GM21390 (cell line): ENCODE measurements at regions not wholly inside any gene's neighbourhood (a gene's known extent, or its start where the extent isn't known, plus 50 kb on each side); places are given as distances from the start of the nearest gene placed in this dataset.
A peak's percentile ranks its signal among the peaks of the same experiment; 100 is the strongest.

Experiments
- ATAC-seq: cut with Tn5 transposase; IDR thresholded peaks from one replicate; pipeline ENCODE4 v1.9.1; 2021; ENCODE audit not compliant: unreplicated experiment

DNA sequence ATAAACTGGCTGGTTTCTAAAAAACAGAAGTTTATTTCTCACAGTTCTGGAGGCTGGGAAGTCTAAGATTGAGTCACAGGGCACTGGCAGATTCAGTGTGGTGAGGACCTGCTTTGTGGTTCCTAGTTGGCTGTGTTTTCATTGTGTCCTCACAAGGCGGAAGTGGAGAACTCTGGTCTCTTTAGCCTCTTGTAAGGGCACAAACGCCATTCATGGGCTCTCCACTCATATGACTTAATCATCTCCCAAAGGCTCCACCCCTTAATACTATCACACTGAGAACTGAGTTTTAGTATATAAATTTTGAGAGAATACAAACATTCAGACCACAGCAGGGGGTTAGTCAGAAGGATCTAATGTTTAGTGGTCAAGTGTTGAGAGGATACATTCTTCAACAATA lies 208.2 kb downstream of the SEC61B start:
- ATAC-seq = no peak

DNA sequence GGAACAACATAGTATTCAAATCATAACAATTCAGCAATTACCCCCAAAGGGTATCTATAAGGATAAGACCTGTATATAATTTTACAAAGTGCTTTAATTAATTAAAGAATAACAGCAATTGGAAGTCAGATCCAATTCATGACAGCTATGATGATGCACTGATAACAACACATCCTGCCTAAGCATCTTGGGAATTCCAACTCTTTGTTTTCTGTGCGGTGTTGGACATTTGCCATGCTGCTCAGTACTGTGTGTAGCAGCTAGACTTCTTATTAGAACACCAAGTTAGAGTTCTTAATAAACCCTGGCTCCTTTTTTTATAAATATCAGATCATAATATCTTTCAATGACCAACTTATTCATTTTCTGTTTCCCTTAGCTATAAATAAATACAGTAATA lies 209.0 kb downstream of the SEC61B start:
- no peak for ATAC-seq

DNA sequence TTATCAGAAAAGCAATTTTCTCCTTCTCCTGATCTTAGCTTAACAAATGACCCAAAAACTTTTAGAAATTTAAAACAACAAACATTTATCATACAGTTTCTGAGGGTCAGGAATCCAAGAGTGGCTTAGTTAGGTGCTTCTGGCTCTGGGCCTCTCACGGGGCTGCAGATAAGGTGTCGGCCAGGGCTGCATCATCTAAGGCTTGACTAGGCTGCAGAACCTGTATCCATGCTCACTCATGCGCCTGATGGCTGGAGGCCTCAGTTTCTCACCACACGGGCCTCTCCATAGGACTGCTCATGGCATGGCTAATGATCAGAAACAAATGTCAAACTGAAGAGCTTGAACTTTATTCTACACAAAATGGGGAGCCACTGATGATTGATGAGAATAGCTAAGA lies 210.0 kb downstream of the SEC61B start:
- no peak for ATAC-seq

DNA sequence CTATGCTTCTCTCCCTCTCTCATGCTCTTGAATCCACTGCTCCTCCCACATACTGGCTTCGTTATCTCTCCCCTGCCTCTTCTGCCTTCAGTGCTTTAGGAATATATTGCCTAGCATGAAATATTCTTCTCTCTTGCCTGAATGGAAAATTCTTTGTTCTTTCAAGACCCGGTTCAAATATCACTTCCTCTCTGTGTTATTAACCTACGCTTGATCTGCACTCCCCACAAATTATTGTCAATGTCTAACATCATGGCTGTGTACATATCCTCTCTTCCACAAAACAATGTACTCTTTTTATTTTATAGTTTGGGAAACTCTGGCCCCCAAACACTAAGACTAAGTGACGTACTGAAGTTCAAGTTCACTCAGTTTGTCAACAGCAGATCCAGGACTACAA lies 211.0 kb downstream of the SEC61B start:
- ATAC-seq = no peak

DNA sequence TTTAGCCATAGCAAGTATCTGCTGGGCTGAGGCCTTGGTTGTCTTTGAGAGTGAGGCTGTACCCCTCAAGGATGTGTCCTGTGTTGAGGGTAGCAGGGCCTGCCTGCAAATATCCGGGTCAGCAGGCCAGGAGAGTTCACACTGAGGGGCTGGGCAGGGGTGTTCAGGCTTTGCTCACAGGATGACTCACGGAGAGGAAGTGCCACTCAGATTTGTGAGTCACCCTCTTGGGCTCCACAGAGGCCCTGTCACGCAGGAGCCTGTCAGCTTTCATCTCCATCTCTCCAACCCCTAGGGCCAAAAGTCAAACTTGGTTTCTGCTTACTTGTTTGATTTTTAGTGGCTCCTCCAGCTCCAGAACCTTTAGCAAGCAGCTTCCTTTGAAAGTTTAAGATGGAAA lies 211.5 kb downstream of the SEC61B start:
- ATAC-seq = peak; percentile 99

DNA sequence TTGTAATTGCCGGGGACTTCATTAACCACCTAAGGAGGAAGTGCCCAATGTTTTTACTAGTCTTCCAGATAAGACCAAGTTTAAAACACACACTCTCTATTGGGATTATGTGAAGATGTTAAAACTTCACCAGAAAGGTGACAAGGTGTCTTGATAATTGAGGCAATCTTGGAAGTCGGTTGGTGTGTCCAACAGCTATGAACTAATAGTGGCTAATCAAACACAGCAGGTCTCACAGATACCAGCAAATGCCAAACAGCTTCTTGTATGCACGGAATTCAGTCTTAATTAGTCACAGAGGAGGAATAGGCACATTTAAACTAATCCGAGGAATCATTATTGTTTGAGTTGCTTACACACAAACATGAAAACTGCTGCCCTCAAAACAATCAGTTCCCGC lies 214.5 kb downstream of the SEC61B start:
- no peak for ATAC-seq

DNA sequence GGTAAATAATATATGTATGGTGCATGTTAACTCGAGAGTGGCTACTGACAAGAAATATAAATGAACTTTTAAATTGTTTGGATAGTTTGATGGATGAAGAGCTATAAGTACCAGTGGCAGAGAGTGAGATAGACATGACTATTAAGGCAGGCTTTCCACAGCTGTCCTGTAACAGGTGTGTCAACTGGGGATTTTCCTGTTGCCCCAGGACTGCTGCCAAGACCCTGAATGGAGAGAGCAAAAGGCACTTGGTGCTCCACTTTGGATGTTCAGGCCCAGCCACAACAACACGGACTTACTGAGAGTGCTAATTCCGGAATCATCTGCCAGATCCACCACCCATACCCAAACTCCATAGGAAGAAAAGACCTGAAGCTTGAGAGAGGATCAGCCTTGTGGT lies 215.1 kb downstream of the SEC61B start:
- ATAC-seq = no peak

DNA sequence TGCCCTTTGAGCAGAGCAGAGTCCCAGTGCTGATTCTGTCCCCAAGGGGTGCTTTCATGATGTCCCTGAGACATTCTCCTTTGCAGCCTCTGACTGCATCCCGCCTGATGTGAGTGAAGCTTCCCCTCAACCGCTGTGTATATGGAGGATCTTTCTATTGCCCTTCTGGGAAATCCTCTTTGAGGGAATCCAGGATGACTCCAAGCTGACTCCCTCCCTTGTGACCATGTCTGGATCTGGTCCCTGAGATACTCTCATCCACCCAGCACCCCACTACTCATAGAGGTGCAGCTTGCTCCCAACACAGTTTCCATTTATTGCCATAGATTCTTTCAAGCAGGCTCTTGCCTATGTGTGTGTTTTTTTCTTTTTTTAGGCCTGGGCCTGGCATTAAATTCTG lies 216.5 kb downstream of the SEC61B start:
- ATAC-seq = no peak

DNA sequence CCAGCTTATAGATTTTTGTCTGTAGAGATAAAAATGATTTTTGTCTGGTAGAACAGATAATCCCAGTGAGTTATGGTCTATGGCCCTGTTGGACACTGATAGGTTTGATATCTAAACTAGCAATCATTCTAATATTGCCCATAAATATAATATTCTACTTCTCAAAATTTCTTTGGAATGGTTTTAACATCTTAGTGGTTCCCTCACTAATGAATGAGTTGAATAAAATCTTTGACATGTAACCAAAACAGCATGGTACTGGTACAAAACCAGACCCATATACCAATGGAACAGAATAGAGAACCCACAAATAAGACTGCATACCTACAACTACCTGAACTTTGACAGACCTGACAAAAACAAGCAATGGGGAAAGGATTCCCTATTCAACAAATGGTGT lies 219.7 kb downstream of the SEC61B start:
- ATAC-seq = no peak

DNA sequence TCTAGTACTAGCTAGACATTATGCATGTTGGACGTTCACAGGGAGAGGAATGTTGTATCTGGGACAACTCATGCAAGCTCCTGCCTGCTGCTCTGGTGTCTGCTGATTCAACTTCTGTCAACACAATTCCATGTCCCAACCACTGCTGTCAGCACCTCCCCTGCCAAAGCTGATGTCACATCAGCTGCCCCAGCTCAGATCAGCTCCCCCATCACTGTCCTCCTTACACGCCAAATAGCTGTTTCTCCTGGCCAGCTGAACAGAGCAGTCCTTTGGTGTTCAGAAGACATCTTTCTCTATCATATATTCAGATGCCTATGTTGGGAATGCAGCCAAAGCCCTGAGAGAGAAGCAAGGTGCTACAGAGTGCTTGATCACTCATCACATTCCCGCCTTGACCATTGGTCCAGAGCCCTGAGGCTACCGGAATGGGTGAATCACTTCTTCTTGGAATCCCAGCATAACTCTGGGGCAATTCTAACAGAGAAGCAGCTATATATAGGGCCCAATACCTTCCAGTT lies 223.3 kb downstream of the SEC61B start:
- no peak for ATAC-seq

DNA sequence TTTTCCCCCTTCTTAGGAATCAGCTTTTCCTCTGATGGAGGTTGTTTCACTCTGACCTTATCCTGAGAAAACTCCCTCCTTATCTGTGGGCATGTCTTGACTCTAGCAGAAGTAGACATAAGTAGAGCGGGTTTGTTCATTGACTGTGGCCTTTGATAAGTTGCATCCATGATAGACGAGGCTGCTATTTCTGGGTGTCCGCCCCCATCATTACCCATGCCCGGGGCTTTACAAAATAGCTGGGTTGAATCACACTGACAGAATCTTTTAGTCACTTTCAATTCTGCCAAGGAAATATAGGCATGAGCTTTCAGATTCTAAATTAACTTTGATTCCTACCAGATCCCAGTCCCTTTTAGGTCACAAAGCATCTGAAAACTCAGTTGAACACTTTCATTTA lies 223.8 kb downstream of the SEC61B start:
- ATAC-seq = no peak

DNA sequence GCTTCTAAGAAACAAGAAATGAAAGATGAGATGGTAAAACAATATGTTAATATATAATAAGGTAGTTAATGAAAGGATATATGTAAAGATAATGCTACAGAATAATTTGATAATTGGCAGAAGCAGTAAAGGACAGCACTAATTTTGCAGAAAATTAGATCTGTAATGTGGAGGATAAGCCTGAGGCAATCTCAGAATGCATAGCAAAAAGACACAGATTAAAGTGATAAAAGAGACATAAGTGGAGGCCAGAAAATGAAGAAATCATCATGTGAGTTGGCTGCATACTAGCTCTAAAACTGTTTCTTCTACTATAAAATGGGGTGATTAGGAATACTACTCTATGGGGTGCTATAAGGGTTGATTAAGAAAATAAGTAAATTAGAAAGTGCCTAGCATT lies 225.9 kb downstream of the SEC61B start:
- no peak for ATAC-seq

DNA sequence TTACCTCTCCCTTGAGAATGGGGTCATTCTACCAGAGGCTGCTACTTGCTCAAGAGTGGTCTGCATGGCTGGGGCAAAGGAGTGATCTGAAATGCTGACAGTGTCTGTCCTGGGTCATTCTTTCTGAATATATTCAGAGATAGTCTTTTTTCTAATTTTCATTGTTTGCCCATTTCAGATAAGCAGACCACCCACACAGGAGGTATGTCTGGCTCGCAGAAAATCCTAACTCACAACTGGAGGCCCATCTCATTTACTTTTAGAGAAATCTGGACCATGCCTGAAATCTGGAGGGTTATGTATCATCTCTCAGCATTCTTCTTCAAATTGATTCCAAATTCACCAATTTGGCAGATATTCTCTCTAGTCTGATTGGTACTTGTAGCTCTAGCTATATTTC lies 227.6 kb downstream of the SEC61B start:
- ATAC-seq = no peak

DNA sequence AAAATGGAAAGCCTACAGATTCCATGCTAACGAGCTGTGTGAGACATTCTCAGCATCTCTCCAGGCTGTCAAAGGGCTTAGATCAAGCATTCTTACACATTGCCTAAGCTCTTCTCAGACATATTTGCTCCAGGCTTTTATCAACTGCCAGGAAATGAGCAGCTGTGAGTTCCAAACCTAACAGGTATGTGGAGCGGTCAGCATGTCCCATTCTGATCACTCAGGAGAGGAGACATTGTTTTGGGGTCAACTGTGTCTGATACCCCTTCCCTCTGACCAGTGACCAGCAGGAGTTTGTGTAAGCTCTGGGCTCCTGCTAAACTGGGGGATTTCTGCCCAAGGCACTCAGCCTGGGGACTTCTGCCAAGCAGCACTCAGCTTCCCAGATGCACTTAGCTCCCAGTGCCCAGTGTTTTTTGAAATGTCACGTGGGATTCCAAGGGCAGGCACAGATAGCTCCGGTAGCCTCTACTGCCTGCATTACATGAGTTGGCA lies 229.1 kb downstream of the SEC61B start:
- no peak for ATAC-seq

DNA sequence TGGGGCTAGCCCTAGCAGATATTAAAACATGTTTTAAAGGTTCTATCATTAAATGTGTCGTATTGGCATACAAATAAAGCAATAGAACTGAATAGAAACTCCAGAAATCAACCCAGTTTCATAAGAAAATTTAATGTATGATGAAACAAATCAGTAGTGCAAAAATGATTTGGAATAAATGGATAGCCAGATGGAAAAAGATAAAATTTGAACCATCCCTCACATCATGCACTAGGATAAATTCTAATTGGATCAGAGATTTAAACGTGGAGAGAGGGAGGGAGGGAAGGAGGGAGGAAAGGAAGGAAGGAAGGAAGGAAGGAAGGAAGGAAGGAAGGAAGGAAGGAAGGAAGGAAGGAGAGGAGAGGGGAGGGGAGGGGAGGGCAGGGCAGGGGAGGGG lies 235.3 kb downstream of the SEC61B start:
- no peak for ATAC-seq

DNA sequence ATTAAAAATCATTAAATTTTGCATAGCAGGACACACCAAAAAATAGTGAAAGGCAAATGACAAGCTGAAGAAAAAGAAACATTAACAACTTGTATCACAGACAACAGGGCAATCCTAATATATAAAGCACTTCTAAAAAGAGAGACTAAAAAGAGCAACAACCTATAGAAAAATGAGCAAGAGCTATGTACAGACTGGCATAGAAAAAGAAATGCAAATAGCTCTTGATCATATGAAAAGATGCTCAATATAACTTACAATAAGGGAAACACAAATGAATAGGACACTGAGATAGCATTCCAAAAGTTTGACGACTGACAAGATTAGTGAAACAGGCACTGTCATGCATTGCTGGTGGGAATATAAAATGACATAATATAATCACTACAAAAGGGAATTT lies 235.9 kb downstream of the SEC61B start:
- ATAC-seq = no peak

DNA sequence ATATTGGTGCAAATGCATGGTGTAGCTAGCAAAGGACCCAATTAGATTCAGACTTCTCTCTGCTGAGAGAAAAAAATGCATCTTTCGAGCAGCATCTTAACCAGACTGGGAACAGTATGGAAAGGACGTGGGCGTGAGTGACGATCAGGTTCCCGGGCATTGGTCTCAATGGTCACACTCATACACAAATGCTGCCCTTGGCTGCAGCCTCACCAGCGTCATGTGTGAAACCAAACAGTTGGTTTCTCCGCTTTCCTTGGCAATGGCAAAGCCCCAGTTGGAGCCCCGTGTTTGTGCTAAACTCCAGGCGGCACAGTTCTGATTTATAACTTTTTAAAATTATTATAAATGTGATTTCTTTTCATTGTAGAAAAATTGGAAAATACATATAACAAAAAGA lies 237.8 kb downstream of the SEC61B start:
- no peak for ATAC-seq

DNA sequence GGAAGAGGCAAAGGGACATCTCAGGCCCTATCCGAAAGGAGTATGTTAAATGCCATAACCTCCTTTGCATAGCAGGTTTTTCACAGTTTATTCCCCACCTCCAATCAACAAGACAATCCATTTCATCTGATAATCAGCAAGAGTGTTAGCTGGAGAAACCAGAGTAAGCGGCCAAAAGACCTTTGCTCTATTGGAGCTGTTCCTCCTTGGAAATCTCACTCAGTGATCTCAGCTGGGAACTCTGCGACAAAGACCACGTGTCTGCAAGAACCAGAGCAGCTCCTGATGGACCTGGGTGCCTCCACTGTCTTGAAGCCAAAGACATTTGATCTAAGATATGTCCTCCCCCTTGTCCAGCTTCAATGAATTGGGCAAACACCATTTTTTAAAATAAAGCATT lies 241.0 kb downstream of the SEC61B start:
- no peak for ATAC-seq

DNA sequence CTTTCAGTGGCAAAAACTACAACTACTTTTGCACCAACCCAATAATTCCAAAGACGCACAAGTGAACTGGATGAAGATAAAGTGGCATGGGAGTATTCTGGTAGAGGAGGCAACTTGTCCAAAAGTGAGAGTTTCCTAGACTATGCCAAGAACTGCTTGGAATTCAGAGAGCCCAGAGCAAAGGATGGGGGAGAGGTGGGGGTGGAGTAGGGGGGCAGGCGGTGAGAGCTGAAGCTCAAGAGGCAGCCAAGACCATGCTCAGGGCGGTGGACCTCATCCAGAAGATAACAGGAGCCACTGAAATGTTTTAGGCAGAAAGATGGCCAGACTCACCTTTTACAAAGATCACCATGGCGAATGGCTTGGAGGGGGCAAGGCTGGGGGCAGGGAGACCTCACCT lies 242.5 kb downstream of the SEC61B start:
- no peak for ATAC-seq

DNA sequence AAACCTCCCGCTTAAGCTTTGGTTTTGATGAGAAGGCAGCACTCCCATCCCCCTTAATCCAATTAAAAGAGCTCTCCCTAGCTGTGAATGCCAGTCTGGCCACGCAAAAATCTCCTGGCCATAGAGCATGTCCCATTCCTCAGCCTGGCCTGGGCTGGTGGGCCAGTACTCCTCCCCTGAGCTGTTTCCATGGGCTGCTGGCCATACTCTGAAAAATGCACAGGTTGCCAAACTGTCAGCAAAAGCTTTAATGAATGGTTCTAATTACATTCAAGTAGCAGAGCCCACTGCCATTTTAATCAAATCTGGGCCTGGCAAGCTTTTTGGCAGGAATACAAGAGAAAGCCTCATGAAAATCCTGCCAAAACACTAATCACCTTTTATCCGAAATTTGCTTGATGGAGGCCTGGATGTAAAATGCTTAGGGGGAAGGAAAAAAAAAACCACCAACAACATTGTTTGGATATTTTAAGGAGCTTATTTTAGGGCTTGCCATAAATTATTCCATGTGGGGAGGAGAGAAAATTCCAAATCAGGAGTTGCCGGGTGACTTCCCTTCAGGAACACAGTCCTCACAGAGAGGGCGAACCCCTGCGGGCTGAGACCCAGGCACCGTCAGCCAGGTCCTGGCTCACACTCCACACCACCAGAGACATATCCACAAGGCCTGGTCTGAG lies 243.3 kb downstream of the SEC61B start:
- ATAC-seq = no peak

DNA sequence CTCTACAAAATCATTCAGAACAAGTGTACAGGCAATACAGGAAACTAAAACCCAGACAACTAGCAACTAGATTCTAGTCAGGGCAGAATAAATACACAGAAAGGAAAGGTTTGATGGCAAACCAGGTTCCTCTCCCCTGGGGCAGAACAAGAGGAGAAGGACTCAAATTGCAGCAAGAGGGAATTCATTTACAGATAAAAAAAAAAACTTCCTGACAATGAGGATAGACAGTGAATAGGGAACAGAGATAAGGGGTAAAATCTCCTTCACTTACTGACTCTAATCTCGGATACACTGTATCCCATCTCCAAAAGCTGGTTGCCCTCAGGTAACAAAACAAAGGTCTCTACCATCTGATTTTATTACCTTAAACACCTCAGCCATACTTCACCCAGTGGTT lies 244.0 kb downstream of the SEC61B start:
- no peak for ATAC-seq

DNA sequence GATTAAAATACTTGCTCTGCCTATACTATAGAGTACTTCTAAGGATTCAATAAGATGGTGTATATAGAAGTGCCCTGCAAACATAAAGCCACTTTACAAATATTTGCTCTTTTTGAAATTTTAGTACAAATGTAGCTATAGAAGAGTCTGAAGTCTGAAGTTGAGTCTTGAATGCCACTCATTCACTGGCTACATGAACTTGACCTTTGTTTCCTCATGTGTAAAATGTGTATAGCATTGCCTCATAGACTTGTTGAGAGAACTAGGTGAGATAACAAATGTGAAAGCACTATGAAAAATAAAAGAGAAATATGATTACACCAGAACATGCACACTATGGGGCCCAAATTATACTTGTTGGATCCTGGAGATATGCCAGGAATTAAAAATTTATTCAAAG lies 244.7 kb downstream of the SEC61B start:
- ATAC-seq = no peak

DNA sequence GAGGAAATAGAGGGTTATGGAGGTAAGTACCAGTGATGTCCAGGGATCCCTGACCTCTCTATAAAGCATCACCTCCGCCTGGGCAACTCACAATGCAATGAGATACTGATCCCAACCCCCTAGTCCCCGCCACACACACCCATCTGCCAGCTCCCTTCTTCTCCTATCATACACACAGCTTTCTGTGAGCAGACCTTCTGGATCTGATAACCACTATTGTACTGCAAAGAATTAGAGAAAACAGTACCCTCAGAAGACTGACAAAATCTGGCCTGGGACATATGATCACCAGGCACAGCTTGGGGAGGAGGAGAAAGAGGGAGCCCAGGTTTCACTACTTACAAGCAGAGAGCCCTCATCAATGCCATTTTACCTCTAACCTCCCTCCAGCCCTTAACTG lies 249.0 kb downstream of the SEC61B start:
- ATAC-seq = no peak
